ENCODE measurements at regions not wholly inside any gene's neighbourhood (a gene's known extent, or its start where the extent isn't known, plus 50 kb on each side); places are given as distances from the start of the nearest gene placed in this dataset.

DNA sequence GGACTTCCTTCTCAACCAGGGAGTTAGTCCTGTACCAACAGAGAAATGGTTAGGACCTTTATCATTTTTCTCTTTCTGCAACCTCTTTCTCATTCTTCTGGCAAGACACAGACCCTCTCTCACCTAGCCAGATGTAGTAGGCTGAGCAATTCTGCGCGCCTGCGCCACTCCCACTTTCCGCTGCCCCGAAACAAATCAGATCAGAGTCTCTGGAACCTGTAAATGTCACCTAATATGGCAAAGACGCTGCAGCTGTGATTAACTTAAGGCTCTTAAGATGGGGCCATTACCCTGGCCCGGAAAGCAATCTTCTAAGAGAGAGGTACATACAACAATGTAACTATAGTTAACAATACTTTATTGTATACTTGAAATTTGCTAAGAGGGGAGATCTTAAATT is 94.3 kb upstream of the ASIC2 start:
- DNase-seq: no peak
- no peaks in the 10 kb centered on the region; the same call in 1 of the 2 replicates for H3K36me3 Mint-ChIP-seq (ENCODE audit: low read depth)
- H3K27me3 Mint-ChIP-seq (ENCODE audit: insufficient read depth): peaks cover 1% of the 10 kb centered on the region; the same call in 1 of the 2 replicates
- TF ChIP-seq, protein P1, sequence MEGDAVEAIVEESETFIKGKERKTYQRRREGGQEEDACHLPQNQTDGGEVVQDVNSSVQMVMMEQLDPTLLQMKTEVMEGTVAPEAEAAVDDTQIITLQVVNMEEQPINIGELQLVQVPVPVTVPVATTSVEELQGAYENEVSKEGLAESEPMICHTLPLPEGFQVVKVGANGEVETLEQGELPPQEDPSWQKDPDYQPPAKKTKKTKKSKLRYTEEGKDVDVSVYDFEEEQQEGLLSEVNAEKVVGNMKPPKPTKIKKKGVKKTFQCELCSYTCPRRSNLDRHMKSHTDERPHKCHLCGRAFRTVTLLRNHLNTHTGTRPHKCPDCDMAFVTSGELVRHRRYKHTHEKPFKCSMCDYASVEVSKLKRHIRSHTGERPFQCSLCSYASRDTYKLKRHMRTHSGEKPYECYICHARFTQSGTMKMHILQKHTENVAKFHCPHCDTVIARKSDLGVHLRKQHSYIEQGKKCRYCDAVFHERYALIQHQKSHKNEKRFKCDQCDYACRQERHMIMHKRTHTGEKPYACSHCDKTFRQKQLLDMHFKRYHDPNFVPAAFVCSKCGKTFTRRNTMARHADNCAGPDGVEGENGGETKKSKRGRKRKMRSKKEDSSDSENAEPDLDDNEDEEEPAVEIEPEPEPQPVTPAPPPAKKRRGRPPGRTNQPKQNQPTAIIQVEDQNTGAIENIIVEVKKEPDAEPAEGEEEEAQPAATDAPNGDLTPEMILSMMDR (IDR thresholded peaks at IDR 0.05): no peak
- H3K4me1 Mint-ChIP-seq (ENCODE audit: low read depth): no peaks in the 10 kb centered on the region
- H3K4me3 Mint-ChIP-seq: no peak overlapping the region
- no peak overlapping the region for H3K27ac Mint-ChIP-seq
- peaks cover 74% of the 10 kb centered on the region for H3K9me3 Mint-ChIP-seq

DNA sequence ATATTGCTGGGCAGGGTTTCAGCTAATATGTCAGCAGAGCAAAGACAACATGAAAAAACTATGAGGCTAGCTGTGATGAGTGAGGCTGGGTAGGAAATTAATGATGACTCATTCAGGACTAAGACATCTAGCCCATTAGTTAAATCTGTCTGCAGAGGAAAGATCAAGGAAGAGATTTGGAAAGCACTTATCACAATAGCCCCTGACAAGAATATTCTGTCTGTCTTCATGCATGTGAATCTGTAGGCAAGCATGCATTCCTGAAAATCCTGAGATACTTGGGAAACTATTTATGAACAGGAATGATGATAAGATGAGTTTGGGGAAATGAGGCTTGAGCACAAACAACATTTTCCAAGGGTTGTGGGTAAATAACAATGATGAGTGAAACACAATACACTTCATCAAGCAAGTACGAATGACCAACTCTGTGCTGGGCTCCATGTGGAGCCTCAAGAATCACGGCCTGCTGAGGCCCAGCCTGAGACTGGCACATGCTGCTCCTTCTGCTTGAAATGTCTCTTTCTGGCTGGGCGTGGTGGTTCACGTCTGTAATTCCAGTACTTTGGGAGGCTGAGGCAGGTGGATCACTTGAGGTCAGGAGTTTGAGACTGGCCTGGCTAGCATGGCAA is 96.5 kb upstream of the ASIC2 start:
- Mint-ChIP-seq H3K27me3 (ENCODE audit: insufficient read depth) (no peaks in the 10 kb centered on the region), H3K36me3 (ENCODE audit: low read depth) (no peaks in the 10 kb centered on the region), H3K4me1 (ENCODE audit: low read depth) (no peaks in the 10 kb centered on the region), H3K9me3 (peaks cover 74% of the 10 kb centered on the region), H3K27ac (no peak overlapping the region), H3K4me3 (no peak overlapping the region)
- TF ChIP-seq, protein P1 (IDR thresholded peaks at IDR 0.05): no peak
- DNase-seq: peak; percentile 2

DNA sequence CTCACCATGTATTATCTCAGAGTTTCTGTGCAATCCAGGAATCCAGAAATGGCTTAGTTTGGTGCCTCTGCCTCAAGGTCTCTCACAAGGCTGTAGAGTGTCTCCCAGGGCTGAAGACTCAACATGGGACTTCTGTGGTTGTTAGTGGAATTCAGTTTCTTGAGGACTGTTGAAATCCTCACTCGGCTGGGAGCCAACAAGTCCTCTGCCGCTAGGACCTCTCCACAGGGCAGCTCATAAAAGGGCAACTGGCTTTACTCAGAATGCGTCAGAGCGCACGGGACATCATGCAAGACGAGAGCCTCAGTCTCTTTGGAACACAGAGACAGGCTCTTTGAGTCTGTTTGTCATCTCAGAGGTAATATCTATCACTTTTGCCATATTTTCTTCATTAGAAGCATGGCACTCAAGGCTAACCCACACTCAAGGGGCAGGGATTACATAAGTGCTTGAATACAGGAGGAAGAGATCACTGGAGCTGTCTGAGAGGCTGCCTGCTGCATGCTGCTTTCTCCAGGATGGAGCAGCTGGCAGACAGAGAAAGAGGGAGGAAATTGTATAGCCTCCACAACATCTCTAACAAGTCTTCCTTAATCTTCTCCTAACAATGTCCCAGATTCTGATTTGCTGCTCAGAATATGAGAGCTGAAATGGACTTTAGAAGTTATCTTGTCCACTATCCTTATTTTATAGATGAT is 97.5 kb upstream of the ASIC2 start:
- H3K4me1 Mint-ChIP-seq (ENCODE audit: low read depth): no peaks in the 10 kb centered on the region
- TF ChIP-seq, protein P1 (IDR thresholded peaks at IDR 0.05): no peak
- 0 out of 2 replicates have a peak, but pooled peaks cover 5% of the 10 kb centered on the region for H3K36me3 Mint-ChIP-seq (ENCODE audit: low read depth)
- H3K9me3 Mint-ChIP-seq: peaks cover 73% of the 10 kb centered on the region
- DNase-seq: peak; percentile 0
- no peak overlapping the region for H3K4me3 Mint-ChIP-seq
- H3K27ac Mint-ChIP-seq: no peak overlapping the region
- H3K27me3 Mint-ChIP-seq (ENCODE audit: insufficient read depth): no peaks in the 10 kb centered on the region; the same call in 1 of the 2 replicates

DNA sequence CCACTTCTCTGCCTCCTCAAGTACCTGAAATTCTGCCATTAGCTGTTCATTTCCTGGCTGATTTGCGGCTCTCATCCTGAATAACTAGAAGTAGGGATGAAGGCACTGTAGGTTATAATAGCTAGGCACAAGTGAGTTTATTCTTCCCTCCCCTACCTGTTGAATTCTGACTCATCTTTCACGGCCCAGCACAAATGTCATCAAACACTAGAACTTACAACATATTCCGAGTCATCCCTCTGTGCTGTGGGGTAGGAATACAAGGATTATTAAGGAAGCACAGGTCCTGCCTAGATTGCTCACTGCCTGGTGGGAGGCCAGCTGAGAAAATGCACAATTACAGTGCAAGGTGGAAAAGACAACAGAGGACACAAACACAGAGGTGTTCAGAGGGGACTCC is 103.7 kb upstream of the ASIC2 start:
- TF ChIP-seq, protein P1 (IDR thresholded peaks at IDR 0.05): no peak
- no peaks in the 10 kb centered on the region; the same call in 1 of the 2 replicates for H3K27me3 Mint-ChIP-seq (ENCODE audit: insufficient read depth)
- H3K9me3 Mint-ChIP-seq: peaks cover 79% of the 10 kb centered on the region
- no peak for DNase-seq
- no peak overlapping the region for H3K4me3 Mint-ChIP-seq
- peaks cover 5% of the 10 kb centered on the region; the same call in 1 of the 2 replicates for H3K36me3 Mint-ChIP-seq (ENCODE audit: low read depth)
- no peaks in the 10 kb centered on the region for H3K4me1 Mint-ChIP-seq (ENCODE audit: low read depth)
- no peak overlapping the region for H3K27ac Mint-ChIP-seq

DNA sequence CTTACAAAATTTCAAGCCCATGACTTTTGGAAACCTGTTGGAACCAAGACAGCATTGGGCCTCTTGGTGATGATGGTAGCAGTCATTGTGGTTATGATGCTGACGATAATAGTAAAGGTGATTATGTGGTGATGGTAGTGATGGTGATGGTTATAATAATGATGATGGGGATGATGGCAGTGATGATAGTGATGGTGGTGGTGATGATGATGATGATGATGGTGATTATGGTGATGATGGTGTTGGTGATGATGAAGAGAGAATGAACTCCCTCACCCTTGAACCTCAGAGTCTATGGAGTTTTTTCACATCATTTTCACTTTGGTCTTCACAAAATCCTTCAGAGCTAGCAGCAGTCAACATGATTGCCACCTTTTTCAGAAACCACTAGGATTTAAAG is 105.3 kb upstream of the ASIC2 start:
- H3K9me3 Mint-ChIP-seq: peaks cover 70% of the 10 kb centered on the region
- H3K36me3 Mint-ChIP-seq (ENCODE audit: low read depth): peaks cover 5% of the 10 kb centered on the region; the same call in 1 of the 2 replicates
- no peak for DNase-seq
- TF ChIP-seq, protein P1 (IDR thresholded peaks at IDR 0.05): no peak
- no peak overlapping the region for H3K27ac Mint-ChIP-seq
- H3K27me3 Mint-ChIP-seq (ENCODE audit: insufficient read depth): no peaks in the 10 kb centered on the region; the same call in 1 of the 2 replicates
- no peak overlapping the region for H3K4me3 Mint-ChIP-seq
- H3K4me1 Mint-ChIP-seq (ENCODE audit: low read depth): no peaks in the 10 kb centered on the region
